ENCODE measurements at regions not wholly inside any gene's neighbourhood (a gene's known extent, or its start where the extent isn't known, plus 50 kb on each side); places are given as distances from the start of the nearest gene placed in this dataset.

DNA sequence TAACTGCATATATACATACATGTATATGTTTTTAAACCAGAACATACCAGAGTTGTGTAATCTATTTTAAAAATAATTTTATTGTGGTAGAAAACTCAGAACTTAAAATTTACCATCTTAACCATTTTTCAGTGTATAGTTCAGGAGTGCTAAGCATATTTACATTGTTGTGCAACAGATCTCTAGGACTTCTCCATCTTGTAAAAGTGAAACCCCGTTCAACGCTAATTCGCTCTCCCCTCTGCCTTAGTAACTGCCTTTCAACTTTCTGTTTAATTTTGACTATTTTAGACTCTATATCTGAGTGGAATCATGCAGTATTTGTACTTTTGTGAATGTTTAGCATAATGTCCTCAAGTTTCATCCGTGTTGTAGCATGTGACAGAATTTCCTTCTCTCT lies 51.8 kb upstream of the SSR3 start:
- no peak for TF ChIP-seq EZH2phosphoT487 (IDR thresholded peaks at IDR 0.05; ENCODE audit: borderline replicate concordance)
- TF ChIP-seq, protein P1, sequence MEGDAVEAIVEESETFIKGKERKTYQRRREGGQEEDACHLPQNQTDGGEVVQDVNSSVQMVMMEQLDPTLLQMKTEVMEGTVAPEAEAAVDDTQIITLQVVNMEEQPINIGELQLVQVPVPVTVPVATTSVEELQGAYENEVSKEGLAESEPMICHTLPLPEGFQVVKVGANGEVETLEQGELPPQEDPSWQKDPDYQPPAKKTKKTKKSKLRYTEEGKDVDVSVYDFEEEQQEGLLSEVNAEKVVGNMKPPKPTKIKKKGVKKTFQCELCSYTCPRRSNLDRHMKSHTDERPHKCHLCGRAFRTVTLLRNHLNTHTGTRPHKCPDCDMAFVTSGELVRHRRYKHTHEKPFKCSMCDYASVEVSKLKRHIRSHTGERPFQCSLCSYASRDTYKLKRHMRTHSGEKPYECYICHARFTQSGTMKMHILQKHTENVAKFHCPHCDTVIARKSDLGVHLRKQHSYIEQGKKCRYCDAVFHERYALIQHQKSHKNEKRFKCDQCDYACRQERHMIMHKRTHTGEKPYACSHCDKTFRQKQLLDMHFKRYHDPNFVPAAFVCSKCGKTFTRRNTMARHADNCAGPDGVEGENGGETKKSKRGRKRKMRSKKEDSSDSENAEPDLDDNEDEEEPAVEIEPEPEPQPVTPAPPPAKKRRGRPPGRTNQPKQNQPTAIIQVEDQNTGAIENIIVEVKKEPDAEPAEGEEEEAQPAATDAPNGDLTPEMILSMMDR (conservative IDR thresholded peaks at IDR 0.05; ENCODE audit: low read length), result no peak
- Histone ChIP-seq H3K9ac (ENCODE audit: low read depth, low read length, poor library complexity, severe bottlenecking) (no peak overlapping the region), H3K4me3 (ENCODE audit: low read length, poor library complexity, severe bottlenecking) (no peak overlapping the region)

DNA sequence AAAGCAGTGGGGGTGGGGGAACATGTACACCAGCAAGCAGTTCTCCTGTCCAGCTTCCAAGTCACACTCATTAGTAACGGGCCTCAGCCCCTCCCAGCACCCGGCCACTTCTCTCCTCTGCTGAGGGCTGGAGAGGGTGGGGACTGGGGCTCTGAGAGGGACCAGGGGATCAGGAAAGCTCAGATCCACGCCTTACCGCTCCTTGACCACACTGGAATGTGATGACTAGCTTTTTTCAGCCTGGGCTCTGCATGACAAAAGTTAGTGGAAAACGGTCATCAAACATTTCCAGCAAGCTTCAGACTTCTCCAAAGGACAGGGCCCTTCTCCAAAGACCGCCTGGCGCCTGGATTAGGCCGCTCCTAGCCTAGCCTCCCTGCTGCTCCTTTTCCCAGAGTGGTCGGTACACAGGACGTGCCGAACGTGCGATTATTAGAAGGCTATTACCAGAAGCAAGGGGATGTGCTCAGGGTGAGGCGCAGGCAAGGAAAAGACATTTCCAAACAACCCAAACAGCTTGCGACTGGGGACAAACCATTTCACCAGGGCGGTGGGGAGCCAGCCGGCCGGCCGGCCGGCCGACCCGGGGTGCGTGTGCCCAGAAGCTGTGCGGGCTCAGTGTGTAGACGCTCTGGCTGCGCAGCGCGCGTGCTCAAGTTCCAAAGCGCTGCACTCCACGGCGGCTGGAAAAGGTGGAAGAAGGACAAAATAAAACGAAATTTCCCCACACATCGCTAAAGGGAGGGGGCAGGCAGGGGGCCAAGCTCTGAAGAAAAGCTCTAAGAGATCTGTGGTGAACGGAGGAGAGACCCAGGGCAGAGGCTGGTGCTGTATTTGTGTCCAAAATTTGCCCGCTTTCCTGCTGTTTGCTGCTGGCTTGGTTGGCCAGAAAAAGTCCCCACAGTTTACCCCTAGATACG lies 51.0 kb upstream of the SSR3 start:
- TF ChIP-seq EZH2phosphoT487 (IDR thresholded peaks at IDR 0.05; ENCODE audit: borderline replicate concordance), result no peak
- TF ChIP-seq, protein P1 (conservative IDR thresholded peaks at IDR 0.05; ENCODE audit: low read length), result no peak
- no peak overlapping the region for H2AFZ ChIP-seq (ENCODE audit: low read length)
- H3K9me2 ChIP-seq (replicated peaks; ENCODE audit: low read depth, low read length), result no peaks in the 10 kb centered on the region
- H3K36me3 ChIP-seq (ENCODE audit: insufficient read depth, low read length), result no peaks in the 10 kb centered on the region
- H3K4me3 ChIP-seq (ENCODE audit: low read length, poor library complexity, severe bottlenecking), result no peak overlapping the region
- H3K4me2 ChIP-seq (ENCODE audit: low read depth, low read length, poor library complexity, severe bottlenecking), result no peak overlapping the region
- H4K20me1 ChIP-seq (ENCODE audit: insufficient read depth, low read length, poor library complexity, severe bottlenecking), result no peaks in the 10 kb centered on the region
- no peaks in the 10 kb centered on the region for H3F3A ChIP-seq (ENCODE audit: low read depth)
- no peak overlapping the region for H3K9ac ChIP-seq (ENCODE audit: low read depth, low read length, poor library complexity, severe bottlenecking)
- no peaks in the 10 kb centered on the region for H3K79me2 ChIP-seq (ENCODE audit: insufficient read depth, low read length)
- H3K4me1 ChIP-seq (ENCODE audit: insufficient read depth, low read length, poor library complexity, severe bottlenecking), result peaks cover 25% of the 10 kb centered on the region
- no peaks in the 10 kb centered on the region for H3K9me3 ChIP-seq (ENCODE audit: insufficient read depth, low read depth, low read length)
- H3K27me3 ChIP-seq (ENCODE audit: insufficient read depth, low read length, poor library complexity, severe bottlenecking), result no peaks in the 10 kb centered on the region

More for the DNA sequence above, 51.8 kb upstream of the SSR3 start:
- Histone ChIP-seq H3K9me3 (ENCODE audit: insufficient read depth, low read depth, low read length) (no peaks in the 10 kb centered on the region), H3K4me1 (ENCODE audit: insufficient read depth, low read length, poor library complexity, severe bottlenecking) (peaks cover 24% of the 10 kb centered on the region), H3F3A (ENCODE audit: low read depth) (no peaks in the 10 kb centered on the region), H3K4me2 (ENCODE audit: low read depth, low read length, poor library complexity, severe bottlenecking) (no peak overlapping the region), H3K36me3 (ENCODE audit: insufficient read depth, low read length) (no peaks in the 10 kb centered on the region), H3K79me2 (ENCODE audit: insufficient read depth, low read length) (no peaks in the 10 kb centered on the region), H3K27me3 (ENCODE audit: insufficient read depth, low read length, poor library complexity, severe bottlenecking) (no peaks in the 10 kb centered on the region), H2AFZ (ENCODE audit: low read length) (no peak overlapping the region), H3K9me2 (replicated peaks; ENCODE audit: low read depth, low read length) (no peaks in the 10 kb centered on the region), H4K20me1 (ENCODE audit: insufficient read depth, low read length, poor library complexity, severe bottlenecking) (no peaks in the 10 kb centered on the region)

DNA sequence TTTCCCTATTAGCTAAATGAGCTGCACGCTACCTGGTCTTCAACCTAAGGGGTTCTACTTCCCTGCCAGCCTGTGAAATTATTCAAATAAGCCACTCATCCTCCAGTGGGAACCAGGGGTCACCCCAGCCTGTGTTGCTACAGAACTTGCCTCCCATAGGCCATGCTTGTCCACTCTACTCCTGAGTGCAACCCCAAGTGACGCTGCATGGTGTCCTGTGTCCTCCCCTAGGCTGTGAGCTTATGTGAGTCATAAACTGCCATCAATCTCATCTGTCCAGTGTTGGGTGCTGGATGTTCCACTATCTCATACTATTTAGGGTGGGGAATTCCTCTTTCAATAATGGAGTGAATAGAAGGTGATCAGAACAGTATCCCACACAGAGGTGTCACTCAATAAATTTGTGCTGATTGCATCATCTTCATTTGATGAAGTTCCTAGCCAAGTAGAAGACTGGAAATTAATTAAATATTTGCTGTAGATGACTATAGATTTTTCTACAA lies 49.8 kb upstream of the SSR3 start:
- H4K20me1 ChIP-seq (ENCODE audit: insufficient read depth, low read length, poor library complexity, severe bottlenecking), result no peaks in the 10 kb centered on the region
- no peaks in the 10 kb centered on the region for H3K36me3 ChIP-seq (ENCODE audit: insufficient read depth, low read length)
- H3K4me3 ChIP-seq (ENCODE audit: low read length, poor library complexity, severe bottlenecking), result no peak overlapping the region
- H3K9ac ChIP-seq (ENCODE audit: low read depth, low read length, poor library complexity, severe bottlenecking), result no peak overlapping the region
- no peaks in the 10 kb centered on the region for H3K9me3 ChIP-seq (ENCODE audit: insufficient read depth, low read depth, low read length)
- H2AFZ ChIP-seq (ENCODE audit: low read length), result no peak overlapping the region
- peaks cover 21% of the 10 kb centered on the region for H3K4me1 ChIP-seq (ENCODE audit: insufficient read depth, low read length, poor library complexity, severe bottlenecking)
- H3F3A ChIP-seq (ENCODE audit: low read depth), result no peaks in the 10 kb centered on the region
- no peaks in the 10 kb centered on the region for H3K79me2 ChIP-seq (ENCODE audit: insufficient read depth, low read length)
- no peaks in the 10 kb centered on the region for H3K27me3 ChIP-seq (ENCODE audit: insufficient read depth, low read length, poor library complexity, severe bottlenecking)
- no peaks in the 10 kb centered on the region for H3K9me2 ChIP-seq (replicated peaks; ENCODE audit: low read depth, low read length)
- no peak overlapping the region for H3K4me2 ChIP-seq (ENCODE audit: low read depth, low read length, poor library complexity, severe bottlenecking)
- TF ChIP-seq, protein P1 (conservative IDR thresholded peaks at IDR 0.05; ENCODE audit: low read length), result no peak
- no peak for TF ChIP-seq EZH2phosphoT487 (IDR thresholded peaks at IDR 0.05; ENCODE audit: borderline replicate concordance)
